IgD-negative memory B cell (primary cell): ENCODE measurements at regions not wholly inside any gene's neighbourhood (a gene's known extent, or its start where the extent isn't known, plus 50 kb on each side); places are given as distances from the start of the nearest gene placed in this dataset.

Source experiments
- H3K27ac Mint-ChIP-seq, 3 donors: one replicate each; pipeline ENCODE4 v1.8.0; 2020 to 2022; ENCODE audit warnings: mild to moderate bottlenecking in 3 of 3, mixed read lengths in 3 of 3, moderate library complexity in 1 of 3
- H3K27me3 Mint-ChIP-seq: one replicate; pipeline ENCODE4 v1.8.0; 2021; ENCODE audit warnings: mixed read lengths
- H3K36me3 Mint-ChIP-seq: one replicate; pipeline ENCODE4 v1.8.0; 2020; ENCODE audit warnings: mild to moderate bottlenecking, mixed read lengths
- H3K4me1 Mint-ChIP-seq, 3 donors: one replicate each; pipeline ENCODE4 v1.8.0; 2020 to 2022; ENCODE audit warnings: mixed read lengths in 3 of 3, mild to moderate bottlenecking in 1 of 3
- H3K4me3 Mint-ChIP-seq, 4 donors: one replicate each; pipeline ENCODE4 v1.8.0; 2020 to 2022; ENCODE audit warnings: mild to moderate bottlenecking in 4 of 4, mixed read lengths in 4 of 4, moderate library complexity in 3 of 4
- H3K9me3 Mint-ChIP-seq, 3 donors: one replicate each; pipeline ENCODE4 v1.8.0; 2020 to 2021; ENCODE audit warnings: mixed read lengths in 3 of 3, mild to moderate bottlenecking in 1 of 3

GRCh38 chr6:144835322-144835973 is 550.3 kb downstream of the UTRN start:
- peaks cover 5% of the 10 kb centered on the region for H3K36me3 Mint-ChIP-seq
- no peak overlapping the region for H3K27ac Mint-ChIP-seq
- no peak overlapping the region for H3K4me3 Mint-ChIP-seq
- H3K4me1 Mint-ChIP-seq: no peaks in the 10 kb centered on the region
- H3K9me3 Mint-ChIP-seq: no peaks in the 10 kb centered on the region
- no peaks in the 10 kb centered on the region for H3K27me3 Mint-ChIP-seq

DNA sequence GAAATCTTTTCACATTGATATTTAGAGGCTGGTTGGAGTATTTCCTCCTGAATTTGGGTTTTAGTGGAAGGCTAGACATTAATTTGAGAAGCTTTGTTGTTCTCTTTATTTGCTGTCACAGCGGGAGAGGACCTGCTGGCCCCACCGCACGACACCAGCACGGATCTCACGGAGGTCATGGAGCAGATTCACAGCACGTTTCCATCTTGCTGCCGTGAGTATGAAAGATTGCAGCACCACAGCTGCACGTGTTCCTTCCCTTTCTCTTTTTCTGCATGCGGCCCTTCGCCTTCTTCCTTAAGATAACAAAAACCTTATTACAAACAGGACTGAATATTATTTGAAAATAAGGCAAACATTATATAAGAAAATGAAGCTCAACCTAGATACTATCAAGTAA is 555.5 kb downstream of the UTRN start:
- Mint-ChIP-seq H3K9me3 (no peaks in the 10 kb centered on the region), H3K4me3 (no peak overlapping the region), H3K36me3 (peaks cover 11% of the 10 kb centered on the region), H3K27ac (no peak overlapping the region), H3K4me1 (no peaks in the 10 kb centered on the region), H3K27me3 (no peaks in the 10 kb centered on the region)

DNA sequence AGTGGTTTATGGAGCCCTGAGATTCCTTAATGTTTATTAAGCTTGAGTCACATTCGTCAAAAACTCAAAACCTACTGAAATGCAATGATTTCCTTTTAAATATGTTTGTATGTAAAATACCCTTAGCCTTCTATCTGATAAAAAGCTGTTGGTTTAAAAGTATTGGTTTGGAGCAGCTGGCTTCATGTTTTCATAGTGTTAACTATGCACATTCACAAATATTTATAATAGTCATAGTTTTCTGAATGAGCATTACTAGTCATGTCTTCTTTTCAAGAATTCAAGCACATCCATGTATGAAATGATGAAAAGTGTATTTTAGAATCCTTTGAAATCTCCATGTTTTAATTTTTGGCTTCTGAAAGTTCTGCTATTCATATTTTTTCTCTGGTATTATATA is 558.6 kb downstream of the UTRN start:
- Mint-ChIP-seq H3K4me1 (peaks cover 0 to 2% (median 0%) of the 10 kb centered on the region in 3 donors), H3K9me3 (no peaks in the 10 kb centered on the region), H3K27ac (no peak overlapping the region)

GRCh38 chr6:144844596-144844995 is 559.5 kb downstream of the UTRN start:
- no peaks in the 10 kb centered on the region for H3K27me3 Mint-ChIP-seq
- H3K27ac Mint-ChIP-seq: no peak overlapping the region
- no peaks in the 10 kb centered on the region for H3K9me3 Mint-ChIP-seq
- H3K4me3 Mint-ChIP-seq: no peak overlapping the region
- peaks cover 15% of the 10 kb centered on the region for H3K36me3 Mint-ChIP-seq
- H3K4me1 Mint-ChIP-seq: peaks cover 0 to 2% (median 0%) of the 10 kb centered on the region in 3 donors

More for the DNA sequence above, 558.6 kb downstream of the UTRN start:
- Mint-ChIP-seq H3K27me3 (no peaks in the 10 kb centered on the region), H3K36me3 (peaks cover 13% of the 10 kb centered on the region), H3K4me3 (no peak overlapping the region)

DNA sequence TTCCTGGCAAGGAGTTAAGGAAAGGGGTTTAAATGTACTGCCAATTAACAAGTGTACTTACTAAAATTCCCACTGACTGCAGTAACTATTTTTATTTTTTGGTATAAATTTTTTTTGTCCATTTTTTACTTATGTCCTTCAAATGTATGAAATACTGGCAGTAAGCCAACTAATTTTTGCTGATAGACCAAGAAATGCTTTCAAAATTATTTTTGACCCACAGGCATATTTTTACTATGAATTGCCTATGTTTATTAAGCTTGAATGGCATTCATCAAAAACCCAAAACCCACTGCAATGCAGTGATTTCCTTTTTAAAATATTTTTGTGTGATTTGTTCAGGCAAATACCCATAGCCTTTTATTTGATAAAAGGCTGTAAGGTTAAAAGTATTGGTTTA is 560.1 kb downstream of the UTRN start:
- no peaks in the 10 kb centered on the region for H3K27me3 Mint-ChIP-seq

DNA sequence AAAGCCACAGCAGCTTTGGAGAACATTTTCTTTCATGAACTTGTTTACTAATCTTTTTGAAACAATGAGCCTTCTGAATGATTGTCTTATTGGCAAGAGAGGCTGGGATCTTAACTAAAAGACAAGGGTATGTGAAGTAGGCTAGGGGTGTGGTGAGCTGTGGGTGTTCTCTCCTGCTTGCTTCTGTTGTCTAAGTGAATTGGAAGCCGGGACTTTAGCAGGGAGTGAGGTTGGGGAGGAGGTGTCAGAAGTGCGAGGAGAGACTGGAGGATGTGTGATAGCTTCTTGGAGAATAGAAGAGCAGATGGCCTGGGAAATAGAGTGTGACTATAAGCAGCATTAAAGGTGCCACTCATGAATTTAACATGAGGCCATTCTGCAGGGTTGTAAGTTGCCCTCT is 562.8 kb downstream of the UTRN start:
- Mint-ChIP-seq H3K4me3 (peak overlapping the region in 1 of 4 donors; percentile 8), H3K9me3 (no peaks in the 10 kb centered on the region), H3K27ac (peak overlapping the region; percentile 1 to 85 (median 71)), H3K36me3 (peaks cover 16% of the 10 kb centered on the region), H3K4me1 (peaks cover 0 to 2% (median 0%) of the 10 kb centered on the region in 3 donors), H3K27me3 (no peaks in the 10 kb centered on the region)

More for the DNA sequence above, 560.1 kb downstream of the UTRN start:
- H3K36me3 Mint-ChIP-seq: peaks cover 15% of the 10 kb centered on the region
- no peak overlapping the region for H3K27ac Mint-ChIP-seq
- H3K4me3 Mint-ChIP-seq: no peak overlapping the region
- peaks cover 0 to 2% (median 0%) of the 10 kb centered on the region in 3 donors for H3K4me1 Mint-ChIP-seq
- no peaks in the 10 kb centered on the region for H3K9me3 Mint-ChIP-seq

DNA sequence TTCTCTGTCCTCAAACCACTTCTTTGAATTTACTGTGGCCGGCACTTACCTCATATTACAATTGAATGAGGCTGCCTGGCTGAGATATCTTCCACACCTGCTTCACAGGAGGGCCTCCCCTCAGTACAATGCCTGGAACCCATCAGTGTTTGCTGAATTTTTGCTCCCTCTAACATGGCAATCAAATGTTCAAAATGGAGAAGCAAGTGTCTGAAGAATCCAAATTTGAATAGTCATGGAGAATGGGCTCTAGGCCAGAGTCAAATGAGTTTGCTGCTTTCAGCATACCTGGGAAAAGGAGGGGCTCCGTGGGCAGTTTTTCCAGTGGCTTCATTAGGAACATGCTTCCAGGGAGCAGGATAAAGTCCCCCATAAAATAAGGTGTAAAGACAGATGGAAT is 564.8 kb downstream of the UTRN start:
- Mint-ChIP-seq H3K9me3 (no peaks in the 10 kb centered on the region), H3K27ac (no peak overlapping the region), H3K36me3 (peaks cover 8% of the 10 kb centered on the region), H3K27me3 (no peaks in the 10 kb centered on the region), H3K4me1 (peaks cover 0 to 2% (median 0%) of the 10 kb centered on the region in 3 donors), H3K4me3 (no peak overlapping the region)

DNA sequence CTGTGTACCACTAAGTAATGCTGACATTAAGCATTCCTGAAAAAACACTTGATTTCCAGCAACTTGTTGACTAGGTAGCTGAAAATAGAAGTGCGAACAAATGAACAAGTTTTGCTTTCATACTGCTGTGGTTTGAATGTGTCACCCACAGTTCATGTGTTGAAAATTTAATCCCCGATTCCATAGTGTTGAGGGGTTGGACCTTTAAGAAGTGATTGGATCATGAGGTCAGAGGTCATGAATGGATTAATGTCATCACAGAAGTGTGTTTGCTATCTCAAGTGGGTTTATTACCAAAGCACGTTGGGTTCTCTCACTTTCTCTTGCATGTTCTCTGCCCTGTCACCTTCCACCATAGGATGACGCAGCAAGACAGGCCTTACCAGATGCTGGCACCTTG is 568.5 kb downstream of the UTRN start:
- Mint-ChIP-seq H3K4me1 (peaks cover 0 to 5% (median 0%) of the 10 kb centered on the region in 3 donors), H3K27ac (no peak overlapping the region), H3K4me3 (no peak overlapping the region), H3K27me3 (no peaks in the 10 kb centered on the region), H3K36me3 (peaks cover 5% of the 10 kb centered on the region), H3K9me3 (no peaks in the 10 kb centered on the region)

DNA sequence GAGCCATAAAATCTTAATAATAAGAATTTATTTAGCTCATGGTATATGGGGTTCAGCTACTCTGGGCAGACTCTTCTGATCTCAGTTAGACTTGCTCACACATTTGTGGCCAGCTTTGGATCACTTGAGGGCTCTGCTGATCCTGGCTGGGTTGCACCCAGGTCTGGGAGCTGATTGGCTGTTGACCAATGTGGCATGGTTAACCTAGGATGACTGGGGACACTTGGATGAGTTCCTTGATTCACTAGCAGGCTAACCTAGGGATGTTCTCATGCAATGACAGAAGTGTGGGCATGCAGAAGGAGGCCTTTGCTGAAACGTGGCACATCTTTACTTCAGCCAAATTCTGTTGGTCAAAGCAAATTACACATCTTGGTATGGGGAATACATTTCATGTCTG is 569.5 kb downstream of the UTRN start:
- peaks cover 3% of the 10 kb centered on the region for H3K27me3 Mint-ChIP-seq
- H3K4me1 Mint-ChIP-seq: peaks cover 0 to 5% (median 0%) of the 10 kb centered on the region in 3 donors
- H3K4me3 Mint-ChIP-seq: no peak overlapping the region
- H3K9me3 Mint-ChIP-seq: no peaks in the 10 kb centered on the region
- peaks cover 3% of the 10 kb centered on the region for H3K36me3 Mint-ChIP-seq
- H3K27ac Mint-ChIP-seq: peak overlapping the region in 1 of 3 donors; percentile 64

DNA sequence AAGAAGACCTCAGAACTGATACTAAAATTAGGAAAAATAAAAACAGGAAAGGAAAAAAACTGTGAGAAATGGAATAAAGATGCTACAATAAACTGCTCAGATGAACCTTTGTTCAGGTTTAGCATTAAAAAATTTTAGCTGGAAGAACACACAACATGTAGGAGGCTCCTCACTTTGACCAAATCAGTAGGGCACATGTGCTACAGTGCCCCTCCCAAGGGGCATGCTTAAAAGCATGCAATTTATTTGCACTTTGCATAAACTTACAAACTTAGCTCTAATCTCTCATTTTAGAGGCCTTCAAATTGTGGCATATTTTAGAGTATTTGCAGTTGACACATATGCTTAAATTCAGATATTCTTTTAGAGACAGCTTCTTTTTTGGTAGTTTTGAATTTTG is 570.2 kb downstream of the UTRN start:
- H3K4me1 Mint-ChIP-seq: peaks cover 0 to 5% (median 0%) of the 10 kb centered on the region in 3 donors

DNA sequence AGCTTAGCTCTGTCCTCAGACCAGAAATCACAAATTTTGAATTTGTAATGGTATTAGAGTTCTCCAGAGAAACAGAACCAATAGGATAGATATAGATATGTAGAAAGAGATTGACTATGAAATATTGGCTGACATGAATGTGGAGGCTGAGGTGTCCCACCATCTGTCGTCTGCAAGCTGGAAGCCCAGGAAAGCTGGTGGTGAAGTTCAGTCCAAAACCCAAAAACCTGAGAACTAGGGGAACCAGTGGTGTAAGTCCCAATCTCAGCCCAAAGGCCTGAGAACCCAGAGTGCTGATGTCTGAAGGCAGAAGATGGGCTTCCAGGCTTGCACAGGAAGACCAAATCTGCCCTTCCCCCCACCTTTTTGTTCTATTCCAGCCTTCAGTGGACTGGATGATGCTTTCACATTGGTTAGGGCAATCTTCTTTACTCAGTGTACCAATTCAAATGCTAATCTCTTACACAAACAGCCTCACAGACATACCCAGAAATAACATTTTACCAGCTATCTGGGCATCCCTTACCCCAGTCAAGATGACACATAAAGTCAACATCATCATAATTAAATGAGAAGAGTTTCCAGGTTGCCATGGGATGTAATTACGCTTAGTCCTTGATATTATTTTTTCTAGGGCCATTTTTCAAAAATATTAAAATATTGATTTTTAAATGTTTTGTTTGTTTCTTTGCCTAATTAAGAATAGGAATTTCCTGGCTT is 570.8 kb downstream of the UTRN start:
- Mint-ChIP-seq H3K4me3 (no peak overlapping the region), H3K27me3 (peaks cover 5% of the 10 kb centered on the region), H3K9me3 (peaks cover 0 to 3% (median 0%) of the 10 kb centered on the region in 3 donors), H3K36me3 (peaks cover 3% of the 10 kb centered on the region), H3K4me1 (peaks cover 0 to 5% (median 0%) of the 10 kb centered on the region in 3 donors), H3K27ac (no peak overlapping the region)

More for the DNA sequence above, 570.2 kb downstream of the UTRN start:
- Mint-ChIP-seq H3K27me3 (peaks cover 4% of the 10 kb centered on the region), H3K9me3 (peaks cover 0 to 2% (median 0%) of the 10 kb centered on the region in 3 donors), H3K27ac (no peak overlapping the region), H3K36me3 (peaks cover 3% of the 10 kb centered on the region), H3K4me3 (no peak overlapping the region)

DNA sequence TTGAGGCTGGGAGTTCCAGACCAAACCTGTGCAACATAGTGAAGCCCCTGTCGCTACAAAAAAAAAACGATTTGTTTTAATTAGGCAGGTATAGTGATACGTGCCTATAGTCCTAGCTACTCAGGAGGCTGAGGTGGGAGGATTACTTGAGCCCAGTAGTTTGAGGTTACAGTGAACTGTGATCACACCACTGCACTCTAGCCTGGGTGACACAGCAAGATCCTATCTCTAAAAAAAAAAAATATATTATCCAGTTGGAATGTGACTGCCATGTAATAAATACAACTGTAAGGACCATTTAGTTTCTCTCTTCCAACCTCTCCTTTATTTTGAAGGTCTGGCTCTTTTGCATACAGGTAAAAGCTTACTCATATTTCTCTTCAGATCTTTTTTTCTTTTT is 571.5 kb downstream of the UTRN start:
- no peak overlapping the region for H3K27ac Mint-ChIP-seq
- peaks cover 0 to 3% (median 0%) of the 10 kb centered on the region in 3 donors for H3K9me3 Mint-ChIP-seq
- no peak overlapping the region for H3K4me3 Mint-ChIP-seq
- H3K36me3 Mint-ChIP-seq: peaks cover 1% of the 10 kb centered on the region
- H3K4me1 Mint-ChIP-seq: peaks cover 0 to 5% (median 0%) of the 10 kb centered on the region in 3 donors
- H3K27me3 Mint-ChIP-seq: peaks cover 5% of the 10 kb centered on the region

DNA sequence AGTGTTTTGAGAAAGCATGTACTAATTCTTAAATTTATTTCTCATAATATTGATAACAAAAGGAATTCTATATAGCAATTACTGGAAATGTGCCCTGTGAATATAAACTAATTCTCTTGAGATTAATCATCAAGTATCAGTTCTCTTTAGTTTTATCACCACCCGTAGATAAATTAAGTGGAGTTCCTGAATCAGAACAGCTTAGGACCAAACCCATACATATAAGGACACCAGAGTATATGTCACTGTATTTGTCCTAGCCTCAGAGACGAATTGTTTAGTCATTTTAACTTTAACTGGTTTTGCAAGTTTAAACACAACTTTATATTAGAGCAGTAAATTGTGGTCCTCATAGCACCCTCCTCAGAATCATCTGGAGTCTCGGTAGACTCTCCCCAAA is 572.0 kb downstream of the UTRN start:
- H3K4me1 Mint-ChIP-seq: peaks cover 0 to 5% (median 0%) of the 10 kb centered on the region in 3 donors
- H3K4me3 Mint-ChIP-seq: no peak overlapping the region
- peaks cover 0 to 3% (median 0%) of the 10 kb centered on the region in 3 donors for H3K9me3 Mint-ChIP-seq
- H3K27me3 Mint-ChIP-seq: peaks cover 5% of the 10 kb centered on the region
- H3K36me3 Mint-ChIP-seq: peaks cover 1% of the 10 kb centered on the region
- no peak overlapping the region for H3K27ac Mint-ChIP-seq

- peaks cover 10% of the 10 kb centered on the region for H3K27me3 Mint-ChIP-seq
- no peak overlapping the region for H3K27ac Mint-ChIP-seq
Observed at GRCh38 chr6:144862769-144863168, 577.6 kb downstream of the UTRN start.

GRCh38 chr6:144867761-144868160 is 582.6 kb downstream of the UTRN start:
- Mint-ChIP-seq H3K9me3 (peaks cover 2 to 20% (median 16%) of the 10 kb centered on the region in 3 donors), H3K27ac (no peak overlapping the region), H3K4me3 (no peak overlapping the region), H3K27me3 (peaks cover 7% of the 10 kb centered on the region), H3K4me1 (peaks cover 0 to 5% (median 5%) of the 10 kb centered on the region in 3 donors), H3K36me3 (no peaks in the 10 kb centered on the region)

More at GRCh38 chr6:144862769-144863168, 577.6 kb downstream of the UTRN start:
- Mint-ChIP-seq H3K4me3 (no peak overlapping the region), H3K9me3 (peaks cover 2 to 20% (median 16%) of the 10 kb centered on the region in 3 donors), H3K36me3 (no peaks in the 10 kb centered on the region), H3K4me1 (peaks cover 0 to 5% (median 5%) of the 10 kb centered on the region in 3 donors)
